ENCODE measurements at regions not wholly inside any gene's neighbourhood (a gene's known extent, or its start where the extent isn't known, plus 50 kb on each side); places are given as distances from the start of the nearest gene placed in this dataset.

DNA sequence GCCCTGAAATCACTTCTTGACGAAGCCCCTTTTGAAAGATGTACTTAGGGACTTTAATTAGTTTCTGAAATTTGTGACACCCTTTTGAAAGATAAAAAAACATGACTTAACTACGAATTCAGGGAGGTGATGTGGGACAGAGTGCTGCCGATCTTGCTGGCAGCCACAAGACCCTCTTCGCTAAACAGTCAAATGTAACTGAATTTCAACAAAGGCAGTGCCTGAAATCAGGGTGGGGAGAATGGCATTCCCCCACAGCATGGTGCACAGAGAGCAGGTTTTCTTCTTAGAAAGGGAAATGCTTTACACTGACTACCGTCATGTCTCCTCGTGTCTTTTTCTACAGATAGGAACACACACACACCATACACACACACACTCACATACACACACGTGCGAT, 640.2 kb upstream of the POU3F3 start:
- TF ChIP-seq, protein P1, sequence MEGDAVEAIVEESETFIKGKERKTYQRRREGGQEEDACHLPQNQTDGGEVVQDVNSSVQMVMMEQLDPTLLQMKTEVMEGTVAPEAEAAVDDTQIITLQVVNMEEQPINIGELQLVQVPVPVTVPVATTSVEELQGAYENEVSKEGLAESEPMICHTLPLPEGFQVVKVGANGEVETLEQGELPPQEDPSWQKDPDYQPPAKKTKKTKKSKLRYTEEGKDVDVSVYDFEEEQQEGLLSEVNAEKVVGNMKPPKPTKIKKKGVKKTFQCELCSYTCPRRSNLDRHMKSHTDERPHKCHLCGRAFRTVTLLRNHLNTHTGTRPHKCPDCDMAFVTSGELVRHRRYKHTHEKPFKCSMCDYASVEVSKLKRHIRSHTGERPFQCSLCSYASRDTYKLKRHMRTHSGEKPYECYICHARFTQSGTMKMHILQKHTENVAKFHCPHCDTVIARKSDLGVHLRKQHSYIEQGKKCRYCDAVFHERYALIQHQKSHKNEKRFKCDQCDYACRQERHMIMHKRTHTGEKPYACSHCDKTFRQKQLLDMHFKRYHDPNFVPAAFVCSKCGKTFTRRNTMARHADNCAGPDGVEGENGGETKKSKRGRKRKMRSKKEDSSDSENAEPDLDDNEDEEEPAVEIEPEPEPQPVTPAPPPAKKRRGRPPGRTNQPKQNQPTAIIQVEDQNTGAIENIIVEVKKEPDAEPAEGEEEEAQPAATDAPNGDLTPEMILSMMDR (conservative IDR thresholded peaks at IDR 0.05 in 1 of 2, IDR thresholded peaks at IDR 0.05 in 1 of 2; ENCODE audit: extremely low read depth in 1 of 2, insufficient read depth in 1 of 2, low read depth in 1 of 2, low read length in 2 of 2) = no peak
- no peak for TF ChIP-seq EZH2 (IDR thresholded peaks at IDR 0.05; ENCODE audit: borderline replicate concordance, low read length)

Data from mammary epithelial cell (primary cell).